HepG2 (cell line): ENCODE measurements at regions not wholly inside any gene's neighbourhood (a gene's known extent, or its start where the extent isn't known, plus 50 kb on each side); places are given as distances from the start of the nearest gene placed in this dataset.

Experiments used
- CTCF ChIP-seq: sonication (generic); formaldehyde crosslinking; IDR thresholded peaks from 2 replicates; pipeline ENCODE4 v1.5.0; 2020; ENCODE audit warnings: mild to moderate bottlenecking, missing genetic modification reagents, moderate library complexity
- FOSL1 ChIP-seq: sonication (generic); formaldehyde crosslinking; IDR thresholded peaks from 2 replicates; pipeline ENCODE4 v1.9.0; 2021; ENCODE audit warnings: missing genetic modification reagents, borderline replicate concordance
- JUN ChIP-seq: sonication (generic); formaldehyde crosslinking; IDR thresholded peaks from 2 replicates; pipeline ENCODE4 v1.4.0; 2020; ENCODE audit warnings: mild to moderate bottlenecking, missing genetic modification reagents
- NFIC ChIP-seq: IDR thresholded peaks from 2 replicates; pipeline ENCODE4 v1.6.1; 2012; ENCODE audit warnings: mild to moderate bottlenecking, low read length, inconsistent platforms
- NPAS2 ChIP-seq: sonication (generic); formaldehyde crosslinking; IDR thresholded peaks from 2 replicates; pipeline ENCODE4 v1.8.0; 2022; ENCODE audit warnings: mild to moderate bottlenecking, missing genetic modification reagents, borderline replicate concordance
- PHF5A ChIP-seq: IDR thresholded peaks from one replicate; pipeline ENCODE4 v1.6.1; 2018; ENCODE audit warnings: low read depth, missing genetic modification reagents; ENCODE audit not compliant: unreplicated experiment
- POLR2AphosphoS5 ChIP-seq: IDR thresholded peaks from 2 replicates; pipeline ENCODE4 v1.6.1; 2012; ENCODE audit warnings: low read depth, low read length
- REL ChIP-seq: sonication (generic); formaldehyde crosslinking; conservative IDR thresholded peaks from 2 replicates; pipeline ENCODE4 v1.8.0; 2022; ENCODE audit warnings: mild to moderate bottlenecking, missing genetic modification reagents, moderate library complexity
- ZBTB8A ChIP-seq: sonication (generic); formaldehyde crosslinking; IDR thresholded peaks from 2 replicates; pipeline ENCODE4 v1.4.0; 2020; ENCODE audit warnings: mild to moderate bottlenecking, low read depth, missing genetic modification reagents, borderline replicate concordance
- ZHX2 ChIP-seq, 2 experiments: sonication (generic) in 1 of 2; formaldehyde crosslinking in 1 of 2; IDR thresholded peaks; 2 replicates each; pipeline versions ENCODE4 v1.6.1 to v1.9.0; 2014 to 2022; ENCODE audit warnings: antibody characterized with exemption in 1 of 2, borderline replicate concordance in 1 of 2, inconsistent platforms in 1 of 2, low read depth in 1 of 2, missing genetic modification reagents in 1 of 2
- ZNF205 ChIP-seq: IDR thresholded peaks from 2 replicates; pipeline ENCODE4 v1.6.1; 2018; ENCODE audit warnings: missing biosample characterization, missing genetic modification reagents
- ZNF503 ChIP-seq: sonication (generic); formaldehyde crosslinking; IDR thresholded peaks from 2 replicates; pipeline ENCODE4 v1.4.0; 2020; ENCODE audit warnings: missing genetic modification reagents
- ZNF577 ChIP-seq: sonication (generic); formaldehyde crosslinking; IDR thresholded peaks from 2 replicates; pipeline ENCODE4 v1.4.0; 2020; ENCODE audit warnings: mild to moderate bottlenecking, low read depth, missing genetic modification reagents, borderline replicate concordance
- ZNF772 ChIP-seq: sonication (generic); formaldehyde crosslinking; IDR thresholded peaks from 2 replicates; pipeline ENCODE4 v1.5.0; 2020; ENCODE audit warnings: mild to moderate bottlenecking, missing genetic modification reagents

- TF ChIP-seq ZHX2 (IDR thresholded peaks at IDR 0.05; ENCODE audit: low read depth) (no peak), ZHX2 (CRISPR knock-in tag; IDR thresholded peaks at IDR 0.05; ENCODE audit: borderline replicate concordance) (no peak), CTCF (CRISPR knock-in tag) (no peak), NFIC (no peak), ZNF772 (CRISPR knock-in tag) (no peak), ZNF577 (no peak), FOSL1 (CRISPR knock-in tag) (no peak), REL (CRISPR knock-in tag) (no peak), JUN (CRISPR knock-in tag) (no peak), POLR2AphosphoS5 (no peak), ZNF503 (CRISPR knock-in tag) (no peak), ZBTB8A (CRISPR knock-in tag) (no peak), ZNF205 (CRISPR knock-in tag) (no peak), NPAS2 (CRISPR knock-in tag) (no peak), PHF5A (CRISPR knock-in tag) (no peak)
Measured at GRCh38 chr2:157959249-157959648, 83.1 kb upstream of the ACVR1 start.
